GM21723 (cell line): ENCODE measurements at regions not wholly inside any gene's neighbourhood (a gene's known extent, or its start where the extent isn't known, plus 50 kb on each side); places are given as distances from the start of the nearest gene placed in this dataset.

ENCODE experiments used
- ATAC-seq: cut with Tn5 transposase; IDR thresholded peaks from one replicate; pipeline ENCODE4 v1.9.1; 2021; ENCODE audit warnings: mild to moderate bottlenecking, moderate library complexity; ENCODE audit not compliant: unreplicated experiment

GRCh38 chr5:33238826-33239695 is 201.7 kb upstream of the TARS1 start:
- ATAC-seq = no peak

GRCh38 chr5:33240558-33240957 is 200.2 kb upstream of the TARS1 start:
- ATAC-seq = no peak

- ATAC-seq = peak; percentile 73
Observed at GRCh38 chr5:33241802-33242201, 199.0 kb upstream of the TARS1 start.

GRCh38 chr5:33242277-33242676 is 198.5 kb upstream of the TARS1 start:
- no peak for ATAC-seq

- no peak for ATAC-seq
Observed at GRCh38 chr5:33244441-33245150, 196.2 kb upstream of the TARS1 start.

- no peak for ATAC-seq
Observed at GRCh38 chr5:33254579-33254978, 186.2 kb upstream of the TARS1 start.

- ATAC-seq = no peak
Observed at GRCh38 chr5:33257807-33258429, 182.8 kb upstream of the TARS1 start.

GRCh38 chr5:33258553-33258952 is 182.2 kb upstream of the TARS1 start:
- ATAC-seq = no peak

- no peak for ATAC-seq
Observed at GRCh38 chr5:33260098-33260497, 180.7 kb upstream of the TARS1 start.

- ATAC-seq = no peak
Observed at GRCh38 chr5:33261305-33261704, 179.5 kb upstream of the TARS1 start.

GRCh38 chr5:33261747-33262146 is 179.0 kb upstream of the TARS1 start:
- ATAC-seq = no peak

GRCh38 chr5:33267801-33268200 is 173.0 kb upstream of the TARS1 start:
- ATAC-seq = no peak

GRCh38 chr5:33268374-33268773 is 172.4 kb upstream of the TARS1 start:
- no peak for ATAC-seq

GRCh38 chr5:33270671-33271070 is 170.1 kb upstream of the TARS1 start:
- no peak for ATAC-seq

GRCh38 chr5:33271606-33272005 is 169.2 kb upstream of the TARS1 start:
- ATAC-seq = no peak

GRCh38 chr5:33272288-33272687 is 168.5 kb upstream of the TARS1 start:
- no peak for ATAC-seq

- ATAC-seq = no peak
Observed at GRCh38 chr5:33273985-33274384, 166.8 kb upstream of the TARS1 start.

- ATAC-seq = no peak
Observed at GRCh38 chr5:33275391-33275790, 165.4 kb upstream of the TARS1 start.

GRCh38 chr5:33275921-33276627 is 164.7 kb upstream of the TARS1 start:
- ATAC-seq = no peak

GRCh38 chr5:33276628-33276950 is 164.2 kb upstream of the TARS1 start:
- no peak for ATAC-seq

GRCh38 chr5:33277061-33277650 is 163.6 kb upstream of the TARS1 start:
- ATAC-seq = no peak
